GM19351 (cell line): ENCODE measurements at regions not wholly inside any gene's neighbourhood (a gene's known extent, or its start where the extent isn't known, plus 50 kb on each side); places are given as distances from the start of the nearest gene placed in this dataset.
A peak's percentile ranks its signal among the peaks of the same experiment; 100 is the strongest.
"Not testable (repeated sequence)": the region's sequence is repeated elsewhere in the genome, so short reads cannot be mapped to it uniquely, and the experiment has no call there.

Experiments
- ATAC-seq: cut with Tn5 transposase; IDR thresholded peaks from one replicate; pipeline ENCODE4 v1.9.1; 2021; ENCODE audit warnings: mild to moderate bottlenecking, moderate library complexity; ENCODE audit not compliant: unreplicated experiment

DNA sequence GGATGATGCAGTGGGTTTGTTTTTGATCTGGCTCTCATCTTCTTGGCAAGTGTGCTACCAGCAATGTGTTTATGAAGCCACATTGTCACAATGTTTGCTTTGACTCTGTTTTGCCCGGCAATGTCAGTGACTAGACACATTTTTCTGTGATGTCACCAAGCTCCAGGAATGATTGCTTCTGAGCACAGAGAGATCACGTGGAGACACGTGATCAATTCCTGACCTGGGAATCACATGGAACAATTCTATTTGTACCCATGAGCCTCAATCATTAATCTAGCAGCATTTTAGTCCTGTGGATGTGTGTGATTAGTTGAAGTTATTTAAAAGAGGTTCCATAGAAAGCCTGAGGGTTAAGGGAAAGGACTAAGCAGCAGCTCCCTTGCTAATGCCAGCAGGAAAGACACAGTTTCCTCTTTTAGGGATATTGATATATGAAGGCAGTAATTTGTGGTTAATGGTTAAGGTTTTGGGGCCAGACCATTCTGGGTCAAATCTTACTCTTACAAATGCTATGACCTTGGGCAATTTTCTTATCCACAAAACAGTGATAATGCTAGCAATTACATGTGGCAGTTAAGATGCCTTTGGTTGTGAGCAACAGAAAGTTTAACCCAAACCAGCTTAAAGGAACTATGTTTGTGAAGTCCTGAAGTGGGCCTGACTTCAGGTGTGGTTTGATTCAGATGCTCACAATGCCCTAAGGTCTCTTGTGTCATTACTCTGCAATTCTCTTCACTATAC, 59.0 kb downstream of the FASLG start:
- ATAC-seq, result no peak

GRCh38 chr1:172719066-172719627, 60.2 kb downstream of the FASLG start:
- no peak for ATAC-seq

DNA sequence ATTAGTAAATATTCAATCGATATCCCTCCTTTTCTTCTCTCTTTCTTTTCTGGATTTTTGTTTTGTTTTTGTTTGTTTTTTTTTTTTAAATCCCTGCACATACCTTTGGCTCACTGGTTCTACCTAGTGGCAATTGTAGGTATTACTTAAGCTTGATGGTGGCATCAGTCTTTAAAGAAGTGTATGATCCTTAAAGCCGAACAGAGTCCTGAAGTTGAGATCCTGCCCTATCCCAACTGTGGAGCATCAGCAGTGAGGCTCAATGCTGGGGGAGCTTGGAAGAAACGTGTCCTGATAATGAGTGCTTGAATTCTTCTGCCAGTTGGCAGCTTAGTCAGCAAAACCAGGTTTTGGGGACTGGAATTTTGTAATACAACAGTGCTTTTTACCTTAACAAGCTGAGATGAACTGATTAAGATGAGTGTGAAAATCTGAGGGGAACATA, 60.8 kb downstream of the FASLG start:
- no peak for ATAC-seq

- no peak for ATAC-seq
Measured at GRCh38 chr1:172720339-172720738, 61.4 kb downstream of the FASLG start.

DNA sequence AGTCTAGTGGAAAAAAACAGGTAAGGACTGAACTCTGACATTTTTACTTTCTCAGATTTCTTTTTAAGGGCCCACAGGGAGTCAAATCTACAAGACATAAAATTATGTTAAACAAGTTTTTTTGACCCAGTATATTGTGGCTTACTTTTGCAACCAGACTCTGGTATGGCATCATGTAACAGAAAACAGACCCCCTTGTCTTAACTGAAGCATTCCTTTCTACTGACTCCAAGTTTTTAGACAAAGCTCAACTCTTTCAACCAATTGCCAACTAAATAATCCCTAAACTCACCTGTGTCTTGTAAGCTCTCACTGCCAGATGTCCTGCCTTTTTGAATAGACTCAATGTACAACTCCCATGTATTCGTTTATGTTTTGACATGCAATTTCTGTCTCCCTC, 64.3 kb downstream of the FASLG start:
- no peak for ATAC-seq

- ATAC-seq, result no peak
Measured at GRCh38 chr1:172724232-172724631, 65.3 kb downstream of the FASLG start.

DNA sequence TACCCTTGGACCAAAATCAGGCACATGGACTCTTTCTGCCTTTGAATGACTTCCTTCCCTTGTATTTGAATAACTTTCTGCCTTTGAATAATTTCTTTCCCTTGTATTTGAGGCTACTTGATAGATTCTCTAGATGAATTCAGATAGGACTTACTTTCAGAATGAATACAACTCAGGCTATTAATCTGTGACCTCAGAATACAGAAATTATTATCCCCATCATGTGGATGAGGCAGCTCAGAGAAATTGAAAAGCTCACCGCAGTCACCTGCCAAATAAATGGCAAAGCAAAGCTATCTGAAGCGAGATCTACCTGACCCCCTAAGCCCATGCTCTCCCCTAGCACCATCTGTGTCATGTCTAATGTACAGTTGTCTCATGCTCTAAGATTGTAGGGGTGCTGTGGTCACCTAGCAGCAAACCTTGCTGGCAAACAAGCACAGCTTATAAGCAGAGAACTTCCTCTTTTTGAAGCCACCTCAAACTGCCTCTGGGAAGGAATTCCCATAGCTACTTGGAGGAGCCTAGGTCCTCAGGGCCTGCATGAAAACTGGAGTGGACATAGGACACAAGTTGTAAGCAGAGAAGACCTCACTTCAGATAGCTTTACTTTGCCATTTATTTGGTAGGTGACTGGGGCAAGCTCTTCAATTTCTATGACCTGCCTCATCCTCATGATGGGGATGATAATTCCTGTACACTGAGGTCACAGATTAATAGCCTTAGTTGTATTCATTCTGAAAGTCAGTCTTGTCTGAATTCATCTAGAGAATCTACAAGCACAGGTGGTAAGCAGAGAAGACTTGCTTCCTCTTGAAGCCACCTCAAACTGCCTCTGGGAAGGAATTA, 66.1 kb downstream of the FASLG start:
- peak; percentile 80 for ATAC-seq

- ATAC-seq, result no peak
Measured at GRCh38 chr1:172726740-172727139, 67.8 kb downstream of the FASLG start.

DNA sequence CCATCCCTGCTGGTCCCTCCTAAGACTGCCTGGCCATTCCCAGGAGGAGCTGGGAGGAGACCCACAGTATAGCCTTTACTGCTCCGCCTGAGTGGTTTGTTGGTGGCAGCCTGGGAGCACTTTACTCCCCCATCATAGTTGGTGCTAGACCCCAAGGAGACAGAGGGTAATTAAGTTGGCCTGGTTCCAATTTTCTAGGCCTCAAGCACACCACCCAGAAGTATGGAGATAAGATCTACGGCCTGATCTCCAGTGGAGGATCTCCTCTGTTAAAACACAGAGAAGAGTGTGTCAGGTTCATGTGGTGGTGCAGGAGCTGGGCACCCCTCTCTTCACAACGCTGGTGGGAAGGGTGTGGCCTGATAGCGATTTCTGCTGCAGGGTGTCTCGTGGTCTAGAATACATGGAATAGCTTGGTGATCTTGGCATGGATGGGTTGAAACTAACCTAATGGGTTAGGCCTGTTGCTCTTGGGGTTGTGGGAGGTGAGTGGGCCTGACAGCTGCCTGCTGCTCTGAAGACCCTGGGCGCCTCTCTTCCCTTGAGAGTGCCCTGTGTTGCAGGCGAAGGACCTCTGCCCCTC, 68.5 kb downstream of the FASLG start:
- no peak for ATAC-seq

GRCh38 chr1:172727956-172728603, 69.2 kb downstream of the FASLG start:
- ATAC-seq, result no peak

GRCh38 chr1:172728705-172729104, 69.8 kb downstream of the FASLG start:
- ATAC-seq, result not testable (repeated sequence)

DNA sequence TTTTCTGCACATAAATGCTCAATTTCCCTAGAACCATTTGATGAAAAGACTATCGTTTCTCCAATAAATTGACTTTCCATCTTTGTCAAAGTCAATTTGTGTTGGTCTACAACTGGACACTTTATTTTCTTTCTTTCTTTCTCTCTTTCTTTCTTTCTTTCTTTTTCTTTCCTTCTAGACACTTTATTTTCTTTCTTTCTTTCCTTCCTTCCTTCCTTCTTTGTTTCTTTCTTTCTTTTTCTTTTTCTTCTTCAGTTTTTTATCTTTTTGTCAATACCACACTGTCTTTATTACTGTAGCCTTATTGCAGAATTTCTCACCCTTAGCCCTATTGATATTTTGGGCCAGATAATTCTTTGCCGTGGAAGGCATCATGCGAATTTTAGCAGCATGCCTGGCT, 73.5 kb downstream of the FASLG start:
- no peak for ATAC-seq

DNA sequence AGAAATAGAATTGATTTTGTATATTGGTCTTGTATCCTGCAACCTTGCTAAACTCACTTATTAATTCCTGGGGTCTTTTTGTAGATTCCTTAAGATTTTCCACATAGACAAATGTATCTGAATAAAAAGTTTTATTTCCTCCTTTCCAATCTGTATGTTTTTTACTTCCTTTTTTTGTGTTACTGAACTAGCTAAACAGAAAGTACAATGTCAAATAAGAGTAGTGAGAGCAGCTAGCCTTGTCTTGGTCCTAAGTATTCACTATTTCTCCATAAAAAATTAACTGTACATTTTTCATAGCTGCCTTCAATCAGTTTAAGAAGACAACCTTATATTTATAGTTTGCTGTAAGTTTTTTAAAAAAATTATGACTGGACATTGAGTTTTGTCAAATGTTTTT, 74.9 kb downstream of the FASLG start:
- ATAC-seq, result no peak

DNA sequence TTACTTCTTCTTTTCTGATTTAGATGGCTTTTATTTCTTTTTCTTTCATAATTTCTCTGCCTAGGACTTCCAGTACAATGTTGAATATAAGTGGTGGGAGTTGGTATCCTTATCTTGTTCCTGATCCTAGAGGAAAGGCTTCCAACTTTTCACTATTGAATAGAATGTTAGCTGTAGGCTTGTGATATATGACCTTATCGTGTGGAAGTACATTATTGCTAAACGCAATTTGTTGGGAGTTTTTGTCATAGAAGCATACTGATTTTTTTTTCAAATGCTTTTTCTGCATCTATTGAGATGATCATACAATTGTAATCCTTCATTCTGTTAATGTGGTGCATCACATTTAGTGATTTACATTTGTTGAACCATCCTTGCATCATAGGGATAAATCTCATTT, 79.5 kb downstream of the FASLG start:
- ATAC-seq, result no peak

DNA sequence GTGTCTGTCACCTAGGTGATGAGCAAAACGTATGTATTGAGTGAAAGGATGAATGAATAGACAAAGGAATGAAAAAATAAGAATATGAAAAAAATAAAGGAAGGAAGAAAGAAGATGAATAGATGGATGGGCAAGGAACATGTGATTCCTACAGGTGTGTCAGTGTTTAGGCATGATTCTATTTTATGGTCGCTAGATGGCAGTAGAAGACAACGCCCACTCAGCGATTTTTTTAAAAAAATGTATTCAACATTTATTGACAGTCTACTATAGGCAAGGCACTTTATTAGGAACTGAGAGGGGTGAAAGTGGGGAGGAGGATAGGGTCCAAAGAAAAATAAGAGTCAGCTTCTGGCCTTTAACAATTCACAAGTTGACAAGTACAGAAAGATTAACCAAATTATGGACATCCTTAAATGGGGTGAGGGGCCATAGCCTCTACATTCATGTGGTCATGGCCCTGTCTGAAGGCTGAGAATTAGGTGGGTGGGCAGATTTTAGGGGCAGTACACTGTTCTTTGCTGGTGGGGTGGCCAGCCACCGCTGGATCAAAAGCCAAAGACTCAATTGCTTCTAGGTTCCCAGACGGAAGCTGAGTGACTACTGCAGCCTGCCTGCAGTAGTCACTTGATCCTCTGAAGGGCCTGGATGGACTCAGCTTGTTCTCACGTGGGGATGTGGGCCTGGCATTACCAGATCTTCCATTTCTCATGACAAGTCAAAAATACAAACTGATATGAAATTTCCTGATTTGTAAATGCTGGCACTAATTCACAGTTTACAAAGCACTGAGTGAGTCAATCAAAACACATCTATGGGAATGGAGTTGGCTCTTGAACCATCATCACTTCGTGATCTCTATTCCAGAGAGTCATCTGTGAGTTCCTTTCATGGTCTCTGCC, 83.9 kb downstream of the FASLG start:
- ATAC-seq, result no peak

- peak; percentile 77 for ATAC-seq
Measured at GRCh38 chr1:172745014-172745413, 86.1 kb downstream of the FASLG start.

GRCh38 chr1:172746091-172746949, 87.4 kb downstream of the FASLG start:
- ATAC-seq, result peak; percentile 85

GRCh38 chr1:172748201-172748600, 89.3 kb downstream of the FASLG start:
- ATAC-seq, result no peak

- no peak for ATAC-seq
Measured at GRCh38 chr1:172751683-172752082, 92.8 kb downstream of the FASLG start.
